ENCODE measurements at regions not wholly inside any gene's neighbourhood (a gene's known extent, or its start where the extent isn't known, plus 50 kb on each side); places are given as distances from the start of the nearest gene placed in this dataset.

DNA sequence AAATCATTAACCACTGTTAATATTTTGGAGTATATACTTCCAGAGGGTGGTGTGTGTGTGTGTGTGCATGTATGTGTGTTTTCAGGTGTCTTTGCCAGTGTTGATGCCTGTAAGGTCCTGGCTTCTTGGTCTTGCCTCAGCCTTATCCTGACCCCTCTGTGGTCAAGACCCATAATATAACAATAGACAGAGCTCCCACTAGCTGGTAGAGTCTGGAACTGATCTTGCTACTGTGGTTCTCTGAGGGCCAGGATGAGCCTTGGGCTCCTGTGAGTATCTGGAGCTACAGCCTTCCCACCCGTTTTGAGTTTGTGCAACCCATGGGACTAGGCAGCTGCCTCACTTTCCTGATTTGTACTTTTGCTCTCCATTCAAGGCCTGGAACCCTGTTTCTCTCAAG lies 191.0 kb downstream of the IBTK start:
- no peak overlapping the region for H3K4me2 ChIP-seq (ENCODE audit: insufficient read depth, low read length)
- POLR2A ChIA-PET = no interaction called here
- H3K27me3 ChIP-seq (ENCODE audit: control insufficient read depth in 2 of 2, insufficient read depth in 2 of 2, low read length in 2 of 2) = no peaks in the 10 kb centered on the region
- no peak overlapping the region for H2AFZ ChIP-seq (ENCODE audit: low read depth, low read length)
- H4K20me1 ChIP-seq (replicated peaks; ENCODE audit: control insufficient read depth, extremely low read depth, insufficient read depth, low read length) = no peaks in the 10 kb centered on the region
- CTCF ChIA-PET = interaction anchor here (0.8 kb wide), 1 partner anchor 16 kb away, joined by 3 read pairs; no protein-coding TSS in a partner anchor
- TF ChIP-seq POLR2AphosphoS5 (IDR thresholded peaks at IDR 0.05; ENCODE audit: insufficient read depth, low read depth, low read length) = no peak
- no peak for TF ChIP-seq EZH2 (IDR thresholded peaks at IDR 0.05; ENCODE audit: borderline replicate concordance, low read depth, low read length, severe bottlenecking)
- no peak for TF ChIP-seq FOS (IDR thresholded peaks at IDR 0.05; ENCODE audit: borderline replicate concordance, insufficient read depth, low read length)
- TF ChIP-seq MAX (IDR thresholded peaks at IDR 0.05; ENCODE audit: insufficient read depth, insufficient read length) = no peak
- TF ChIP-seq JUN (IDR thresholded peaks at IDR 0.05; ENCODE audit: borderline replicate concordance, insufficient read depth, insufficient read length, low read depth) = no peak
- no peak for TF ChIP-seq CTCF (IDR thresholded peaks at IDR 0.05; ENCODE audit: extremely low read depth in 1 of 2, insufficient read depth in 1 of 2, low read depth in 1 of 2, low read length in 2 of 2)
- no peak for TF ChIP-seq GATA2 (IDR thresholded peaks at IDR 0.05; ENCODE audit: insufficient read depth, insufficient read length, low read depth, low read length)
- TF ChIP-seq POLR2A (IDR thresholded peaks at IDR 0.05; ENCODE audit: low read depth, low read length) = no peak
- TF ChIP-seq MYC (IDR thresholded peaks at IDR 0.05; ENCODE audit: low read depth, low read length) = no peak
- intact Hi-C loops (cut with micrococcal nuclease) (no loop called here), dilution Hi-C loops (cut with MboI; ENCODE audit: extremely low pct_ligation_motif_present, low sequenced_read_pairs) (no loop called here)
- no peak overlapping the region for H3K27ac ChIP-seq (ENCODE audit: insufficient read depth, low read depth, low read length)
- H3K9me1 ChIP-seq (replicated peaks; ENCODE audit: control insufficient read depth, extremely low read depth, insufficient read depth, low read length) = no peaks in the 10 kb centered on the region
- FAIRE-seq = no peak
- no peak overlapping the region for H3K9ac ChIP-seq (replicated peaks; ENCODE audit: extremely low read depth, insufficient read depth, low read length)
- no peak overlapping the region for H3K4me3 ChIP-seq (replicated peaks in 1 of 3; ENCODE audit: insufficient read depth in 1 of 3, low read depth in 1 of 3, low read length in 3 of 3)
- H3K9me3 ChIP-seq (replicated peaks; ENCODE audit: control insufficient read depth, insufficient read depth, low read length) = no peaks in the 10 kb centered on the region
- H3K4me1 ChIP-seq (ENCODE audit: control insufficient read depth, extremely low read depth, insufficient read depth, low read length) = no peaks in the 10 kb centered on the region
- H3K79me2 ChIP-seq (ENCODE audit: control insufficient read depth, insufficient read depth, low read length) = no peaks in the 10 kb centered on the region
- H3K36me3 ChIP-seq (ENCODE audit: control insufficient read depth in 2 of 2, extremely low read depth in 1 of 2, insufficient read depth in 2 of 2, low read length in 2 of 2) = no peaks in the 10 kb centered on the region
- BruUV-seq (replicated peaks) = no TSS peak
- no peak for DNase-seq (ENCODE audit: low read depth, low spot score)

All from endothelial cell of umbilical vein (primary cell).